ENCODE measurements at regions not wholly inside any gene's neighbourhood (a gene's known extent, or its start where the extent isn't known, plus 50 kb on each side); places are given as distances from the start of the nearest gene placed in this dataset.

- Histone ChIP-seq H2AFZ (ENCODE audit: low read length) (no peak overlapping the region), H3K4me3 (ENCODE audit: low read length in 2 of 2) (no peak overlapping the region)
- WGBS, 2 donors (ENCODE audit: extremely low coverage in 2 of 2, insufficient read length in 2 of 2, insufficient replicate concordance in 1 of 2) = no CpG with 5 or more reads among the region's 21 CpGs
These were observed 1367.5 kb downstream of the BRD1 start for GRCh38 chr22:48459859-48460823.

DNA sequence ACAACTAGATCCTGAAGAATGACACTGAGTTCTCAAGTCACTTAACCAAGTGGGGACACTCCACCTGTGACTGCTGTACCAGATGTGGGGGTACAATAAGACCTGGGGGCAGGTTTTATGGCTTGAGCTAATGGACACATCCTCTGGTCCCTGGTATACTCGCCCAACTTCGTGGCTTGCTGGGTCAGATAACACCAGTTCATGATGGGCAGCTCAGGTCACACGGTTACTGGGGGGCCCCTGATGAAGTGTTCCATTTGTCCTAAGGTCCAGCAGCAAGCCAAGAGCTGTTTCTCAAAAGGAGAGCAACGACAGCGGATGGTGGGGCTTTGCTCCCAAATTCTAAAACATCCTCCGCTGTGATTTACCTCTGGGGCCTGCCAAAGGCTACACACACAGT lies 1368.4 kb downstream of the BRD1 start:
- WGBS, 2 donors (ENCODE audit: extremely low coverage in 2 of 2, insufficient read length in 2 of 2, insufficient replicate concordance in 1 of 2) = no CpG with 5 or more reads among the region's 6 CpGs
- peaks cover 0 to under 1% of the 10 kb centered on the region in 2 donors for H3K4me1 ChIP-seq (ENCODE audit: control insufficient read depth in 2 of 2, insufficient read depth in 1 of 2, low read depth in 1 of 2, low read length in 2 of 2)
- no peak overlapping the region for H2BK12ac ChIP-seq (ENCODE audit: low read length)
- no peak overlapping the region for H3K4me2 ChIP-seq (ENCODE audit: insufficient read depth, low read length, poor library complexity, severe bottlenecking)
- H3K9ac ChIP-seq (ENCODE audit: low read depth, low read length, poor library complexity) = no peak overlapping the region
- H3K4me3 ChIP-seq (ENCODE audit: low read length in 2 of 2) = no peak overlapping the region
- no peak overlapping the region for H3K14ac ChIP-seq (ENCODE audit: low read length)
- peaks cover 0 to 11% (median 0%) of the 10 kb centered on the region in 3 experiments for H3K27me3 ChIP-seq (ENCODE audit: control insufficient read depth in 3 of 3, insufficient read depth in 3 of 3, low read depth in 1 of 3, low read length in 3 of 3)
- H3K23ac ChIP-seq (ENCODE audit: low read depth, low read length, poor library complexity) = no peak overlapping the region
- H2BK5ac ChIP-seq (ENCODE audit: low read length) = no peak overlapping the region
- H4K91ac ChIP-seq (ENCODE audit: low read depth, low read length, poor library complexity) = no peak overlapping the region
- no peaks in the 10 kb centered on the region for H3K79me1 ChIP-seq (ENCODE audit: low read depth, low read length)
- H2BK15ac ChIP-seq (ENCODE audit: low read length) = no peak overlapping the region
- no peaks in the 10 kb centered on the region for H3K36me3 ChIP-seq (replicated peaks in 1 of 2; ENCODE audit: control insufficient read depth in 2 of 2, insufficient read depth in 2 of 2, low read length in 2 of 2)
- DNase-seq (ENCODE audit: low spot score) = no peak
- no peak overlapping the region for H2AFZ ChIP-seq (ENCODE audit: low read length)
- no peak overlapping the region for H2AK5ac ChIP-seq (ENCODE audit: low read depth, low read length)
- H2BK120ac ChIP-seq (ENCODE audit: low read depth, low read length) = no peak overlapping the region
- no peak overlapping the region for H4K8ac ChIP-seq (ENCODE audit: low read depth, low read length)
- no peak overlapping the region for H3K4ac ChIP-seq (ENCODE audit: low read length)
- H3K9me3 ChIP-seq (replicated peaks in 1 of 2; ENCODE audit: control insufficient read depth in 2 of 2, insufficient read depth in 1 of 2, low read depth in 1 of 2, low read length in 2 of 2) = no peaks in the 10 kb centered on the region
- H3K27ac ChIP-seq (replicated peaks; ENCODE audit: low read length) = no peak overlapping the region
- H3K18ac ChIP-seq (ENCODE audit: low read length) = no peak overlapping the region

More at GRCh38 chr22:48459859-48460823, 1367.5 kb downstream of the BRD1 start:
- Histone ChIP-seq H3K27me3 (ENCODE audit: control insufficient read depth in 3 of 3, insufficient read depth in 3 of 3, low read depth in 1 of 3, low read length in 3 of 3) (peaks cover 0 to 11% (median 0%) of the 10 kb centered on the region in 3 experiments), H3K79me1 (ENCODE audit: low read depth, low read length) (no peaks in the 10 kb centered on the region), H3K9ac (ENCODE audit: low read depth, low read length, poor library complexity) (no peak overlapping the region), H3K4me2 (ENCODE audit: insufficient read depth, low read length, poor library complexity, severe bottlenecking) (no peak overlapping the region), H2BK15ac (ENCODE audit: low read length) (no peak overlapping the region), H3K4me1 (ENCODE audit: control insufficient read depth in 2 of 2, insufficient read depth in 1 of 2, low read depth in 1 of 2, low read length in 2 of 2) (peaks cover 0 to 2% of the 10 kb centered on the region in 2 donors), H3K4ac (ENCODE audit: low read length) (no peak overlapping the region), H4K91ac (ENCODE audit: low read depth, low read length, poor library complexity) (no peak overlapping the region), H2BK5ac (ENCODE audit: low read length) (no peak overlapping the region), H3K23ac (ENCODE audit: low read depth, low read length, poor library complexity) (no peak overlapping the region), H2BK120ac (ENCODE audit: low read depth, low read length) (no peak overlapping the region), H3K14ac (ENCODE audit: low read length) (no peak overlapping the region), H3K18ac (ENCODE audit: low read length) (peak overlapping the region; percentile 53), H2AK5ac (ENCODE audit: low read depth, low read length) (no peak overlapping the region), H2BK12ac (ENCODE audit: low read length) (no peak overlapping the region), H3K27ac (replicated peaks; ENCODE audit: low read length) (no peak overlapping the region), H4K8ac (ENCODE audit: low read depth, low read length) (no peak overlapping the region), H3K9me3 (replicated peaks in 1 of 2; ENCODE audit: control insufficient read depth in 2 of 2, insufficient read depth in 1 of 2, low read depth in 1 of 2, low read length in 2 of 2) (no peaks in the 10 kb centered on the region), H3K36me3 (replicated peaks in 1 of 2; ENCODE audit: control insufficient read depth in 2 of 2, insufficient read depth in 2 of 2, low read length in 2 of 2) (no peaks in the 10 kb centered on the region)
- no peak for DNase-seq (ENCODE audit: low spot score)

DNA sequence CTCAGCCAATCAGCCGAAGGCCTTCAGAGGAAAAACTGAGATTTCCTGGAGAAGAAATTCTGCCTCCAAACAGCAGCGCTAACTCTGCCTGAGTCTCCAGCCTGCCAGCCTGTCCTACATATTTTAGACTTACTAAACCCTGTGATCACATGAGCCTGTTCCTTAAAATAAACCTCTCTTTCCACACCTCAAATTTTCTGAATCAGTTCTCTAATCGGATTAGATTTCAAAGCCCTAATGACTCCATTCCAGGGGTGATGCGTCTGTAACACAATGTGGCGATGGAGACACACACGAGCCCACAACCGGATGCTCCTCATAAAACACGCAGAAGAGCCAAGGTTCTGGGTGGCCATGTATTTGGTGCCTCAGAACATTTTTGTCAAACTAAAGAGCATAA lies 1371.2 kb downstream of the BRD1 start:
- Histone ChIP-seq H3K4me1 (ENCODE audit: control insufficient read depth in 2 of 2, insufficient read depth in 1 of 2, low read depth in 1 of 2, low read length in 2 of 2) (no peaks in the 10 kb centered on the region), H3K4me3 (ENCODE audit: low read length in 2 of 2) (no peak overlapping the region), H2BK120ac (ENCODE audit: low read depth, low read length) (no peak overlapping the region), H3K27me3 (ENCODE audit: control insufficient read depth in 3 of 3, insufficient read depth in 3 of 3, low read depth in 1 of 3, low read length in 3 of 3) (peaks cover 0 to 16% (median 0%) of the 10 kb centered on the region in 3 experiments), H3K36me3 (replicated peaks in 1 of 2; ENCODE audit: control insufficient read depth in 2 of 2, insufficient read depth in 2 of 2, low read length in 2 of 2) (no peaks in the 10 kb centered on the region), H3K23ac (ENCODE audit: low read depth, low read length, poor library complexity) (no peak overlapping the region), H2AFZ (ENCODE audit: low read length) (no peak overlapping the region), H3K4ac (ENCODE audit: low read length) (no peak overlapping the region), H3K27ac (replicated peaks; ENCODE audit: low read length) (no peak overlapping the region), H2BK5ac (ENCODE audit: low read length) (no peak overlapping the region), H3K9ac (ENCODE audit: low read depth, low read length, poor library complexity) (no peak overlapping the region), H3K79me1 (ENCODE audit: low read depth, low read length) (no peaks in the 10 kb centered on the region), H3K14ac (ENCODE audit: low read length) (no peak overlapping the region), H3K9me3 (replicated peaks in 1 of 2; ENCODE audit: control insufficient read depth in 2 of 2, insufficient read depth in 1 of 2, low read depth in 1 of 2, low read length in 2 of 2) (no peaks in the 10 kb centered on the region), H3K4me2 (ENCODE audit: insufficient read depth, low read length, poor library complexity, severe bottlenecking) (no peak overlapping the region), H4K8ac (ENCODE audit: low read depth, low read length) (no peak overlapping the region), H4K91ac (ENCODE audit: low read depth, low read length, poor library complexity) (no peak overlapping the region), H3K18ac (ENCODE audit: low read length) (no peak overlapping the region), H2BK12ac (ENCODE audit: low read length) (no peak overlapping the region), H2AK5ac (ENCODE audit: low read depth, low read length) (no peak overlapping the region), H2BK15ac (ENCODE audit: low read length) (no peak overlapping the region)
- no CpG with 5 or more reads among the region's 8 CpGs for WGBS, 2 donors (ENCODE audit: extremely low coverage in 2 of 2, insufficient read length in 2 of 2, insufficient replicate concordance in 1 of 2)
- no peak for DNase-seq (ENCODE audit: low spot score)

GRCh38 chr22:48453751-48454485 lies 1373.8 kb downstream of the BRD1 start:
- Histone ChIP-seq H3K27ac (replicated peaks; ENCODE audit: low read length) (no peak overlapping the region), H3K4me3 (ENCODE audit: low read length in 2 of 2) (no peak overlapping the region)
- WGBS, 2 donors (ENCODE audit: extremely low coverage in 2 of 2, insufficient read length in 2 of 2, insufficient replicate concordance in 1 of 2) = no CpG with 5 or more reads among the region's 14 CpGs

More at GRCh38 chr22:48453751-48454485, 1373.8 kb downstream of the BRD1 start:
- H2AK5ac ChIP-seq (ENCODE audit: low read depth, low read length) = peak overlapping the region; percentile 54
- H4K91ac ChIP-seq (ENCODE audit: low read depth, low read length, poor library complexity) = no peak overlapping the region
- peak overlapping the region; percentile 16 for H3K9ac ChIP-seq (ENCODE audit: low read depth, low read length, poor library complexity)
- H3K9me3 ChIP-seq (replicated peaks in 1 of 2; ENCODE audit: control insufficient read depth in 2 of 2, insufficient read depth in 1 of 2, low read depth in 1 of 2, low read length in 2 of 2) = no peaks in the 10 kb centered on the region
- H3K14ac ChIP-seq (ENCODE audit: low read length) = peak overlapping the region; percentile 95
- H2BK5ac ChIP-seq (ENCODE audit: low read length) = no peak overlapping the region
- H2BK12ac ChIP-seq (ENCODE audit: low read length) = no peak overlapping the region
- H2AFZ ChIP-seq (ENCODE audit: low read length) = no peak overlapping the region
- peak overlapping the region; percentile 84 for H3K18ac ChIP-seq (ENCODE audit: low read length)
- no peak overlapping the region for H3K4ac ChIP-seq (ENCODE audit: low read length)
- peaks cover 0 to 5% (median 0%) of the 10 kb centered on the region in 3 experiments for H3K27me3 ChIP-seq (ENCODE audit: control insufficient read depth in 3 of 3, insufficient read depth in 3 of 3, low read depth in 1 of 3, low read length in 3 of 3)
- H3K4me1 ChIP-seq (ENCODE audit: control insufficient read depth in 2 of 2, insufficient read depth in 1 of 2, low read depth in 1 of 2, low read length in 2 of 2) = no peaks in the 10 kb centered on the region
- no peaks in the 10 kb centered on the region for H3K36me3 ChIP-seq (replicated peaks in 1 of 2; ENCODE audit: control insufficient read depth in 2 of 2, insufficient read depth in 2 of 2, low read length in 2 of 2)
- H4K8ac ChIP-seq (ENCODE audit: low read depth, low read length) = no peak overlapping the region
- H3K4me2 ChIP-seq (ENCODE audit: insufficient read depth, low read length, poor library complexity, severe bottlenecking) = no peak overlapping the region
- H3K79me1 ChIP-seq (ENCODE audit: low read depth, low read length) = no peaks in the 10 kb centered on the region
- H3K23ac ChIP-seq (ENCODE audit: low read depth, low read length, poor library complexity) = no peak overlapping the region
- no peak for DNase-seq (ENCODE audit: low spot score)
- H2BK15ac ChIP-seq (ENCODE audit: low read length) = no peak overlapping the region
- no peak overlapping the region for H2BK120ac ChIP-seq (ENCODE audit: low read depth, low read length)
